Mucosa of stomach (tissue), 1 donor: ENCODE measurements at regions not wholly inside any gene's neighbourhood (a gene's known extent, or its start where the extent isn't known, plus 50 kb on each side); places are given as distances from the start of the nearest gene placed in this dataset.

ENCODE experiments used
- H3K27me3 ChIP-seq: one replicate; pipeline ENCODE4 v1.7.0; 2013; ENCODE audit warnings: mild to moderate bottlenecking, low read length; ENCODE audit not compliant: control insufficient read depth, insufficient read depth
- H3K36me3 ChIP-seq: one replicate; pipeline ENCODE4 v1.7.0; 2013; ENCODE audit warnings: low read length; ENCODE audit not compliant: control insufficient read depth, insufficient read depth
- H3K4me1 ChIP-seq: one replicate; pipeline ENCODE4 v1.7.0; 2013; ENCODE audit warnings: mild to moderate bottlenecking, low read length; ENCODE audit not compliant: control insufficient read depth, insufficient read depth
- H3K4me3 ChIP-seq: one replicate; pipeline ENCODE4 v1.7.0; 2013; ENCODE audit warnings: low read length
- H3K9ac ChIP-seq: one replicate; pipeline ENCODE4 v1.7.0; 2013; ENCODE audit warnings: mild to moderate bottlenecking, low read length, moderate library complexity
- H3K9me3 ChIP-seq: one replicate; pipeline ENCODE4 v1.7.0; 2013; ENCODE audit warnings: mild to moderate bottlenecking, low read length, moderate library complexity; ENCODE audit not compliant: control insufficient read depth
- donor health status: Pancreatic carcinoma.

- Histone ChIP-seq H3K27me3 (no peaks in the 10 kb centered on the region), H3K9me3 (no peaks in the 10 kb centered on the region), H3K4me3 (no peak overlapping the region), H3K9ac (no peak overlapping the region), H3K36me3 (no peaks in the 10 kb centered on the region), H3K4me1 (no peaks in the 10 kb centered on the region)
Measured at GRCh38 chr7:42689626-42690025, 222.2 kb downstream of the C7orf25 start.

GRCh38 chr7:42688056-42688371, 223.9 kb downstream of the C7orf25 start:
- H3K9ac ChIP-seq = no peak overlapping the region
- no peak overlapping the region for H3K4me3 ChIP-seq
- H3K36me3 ChIP-seq = no peaks in the 10 kb centered on the region
- no peaks in the 10 kb centered on the region for H3K9me3 ChIP-seq
- H3K27me3 ChIP-seq = no peaks in the 10 kb centered on the region
- H3K4me1 ChIP-seq = no peaks in the 10 kb centered on the region

- Histone ChIP-seq H3K9ac (no peak overlapping the region), H3K4me3 (no peak overlapping the region), H3K36me3 (no peaks in the 10 kb centered on the region), H3K4me1 (no peaks in the 10 kb centered on the region), H3K27me3 (no peaks in the 10 kb centered on the region), H3K9me3 (no peaks in the 10 kb centered on the region)
Measured at GRCh38 chr7:42687211-42688055, 224.4 kb downstream of the C7orf25 start.

- H3K9ac ChIP-seq = no peak overlapping the region
Measured at GRCh38 chr7:42686594-42687156, 225.2 kb downstream of the C7orf25 start.

GRCh38 chr7:42685911-42686310, 226.0 kb downstream of the C7orf25 start:
- H3K9ac ChIP-seq = no peak overlapping the region
- H3K36me3 ChIP-seq = no peaks in the 10 kb centered on the region
- H3K4me1 ChIP-seq = no peaks in the 10 kb centered on the region
- no peaks in the 10 kb centered on the region for H3K9me3 ChIP-seq
- no peaks in the 10 kb centered on the region for H3K27me3 ChIP-seq
- H3K4me3 ChIP-seq = no peak overlapping the region

More at GRCh38 chr7:42686594-42687156, 225.2 kb downstream of the C7orf25 start:
- no peaks in the 10 kb centered on the region for H3K4me1 ChIP-seq
- no peaks in the 10 kb centered on the region for H3K27me3 ChIP-seq
- H3K9me3 ChIP-seq = no peaks in the 10 kb centered on the region
- no peak overlapping the region for H3K4me3 ChIP-seq
- no peaks in the 10 kb centered on the region for H3K36me3 ChIP-seq

GRCh38 chr7:42677751-42678699, 233.8 kb downstream of the C7orf25 start:
- H3K4me1 ChIP-seq = no peaks in the 10 kb centered on the region
- no peaks in the 10 kb centered on the region for H3K36me3 ChIP-seq
- H3K4me3 ChIP-seq = no peak overlapping the region
- no peaks in the 10 kb centered on the region for H3K9me3 ChIP-seq
- H3K27me3 ChIP-seq = no peaks in the 10 kb centered on the region
- H3K9ac ChIP-seq = no peak overlapping the region

GRCh38 chr7:42674541-42674940, 237.3 kb downstream of the C7orf25 start:
- Histone ChIP-seq H3K4me1 (no peaks in the 10 kb centered on the region), H3K4me3 (no peak overlapping the region), H3K27me3 (no peaks in the 10 kb centered on the region), H3K9me3 (no peaks in the 10 kb centered on the region), H3K9ac (no peak overlapping the region), H3K36me3 (no peaks in the 10 kb centered on the region)

GRCh38 chr7:42673951-42674350, 237.9 kb downstream of the C7orf25 start:
- H3K36me3 ChIP-seq = no peaks in the 10 kb centered on the region
- H3K9ac ChIP-seq = no peak overlapping the region
- H3K9me3 ChIP-seq = no peaks in the 10 kb centered on the region
- H3K4me3 ChIP-seq = no peak overlapping the region
- no peaks in the 10 kb centered on the region for H3K4me1 ChIP-seq
- H3K27me3 ChIP-seq = no peaks in the 10 kb centered on the region

GRCh38 chr7:42672339-42672999, 239.4 kb downstream of the C7orf25 start:
- Histone ChIP-seq H3K4me3 (no peak overlapping the region), H3K27me3 (no peaks in the 10 kb centered on the region), H3K9me3 (no peaks in the 10 kb centered on the region), H3K9ac (no peak overlapping the region), H3K4me1 (no peaks in the 10 kb centered on the region), H3K36me3 (no peaks in the 10 kb centered on the region)

GRCh38 chr7:42671627-42672026, 240.2 kb downstream of the C7orf25 start:
- H3K27me3 ChIP-seq = no peaks in the 10 kb centered on the region
- H3K36me3 ChIP-seq = no peaks in the 10 kb centered on the region
- H3K4me1 ChIP-seq = no peaks in the 10 kb centered on the region
- no peak overlapping the region for H3K4me3 ChIP-seq
- H3K9ac ChIP-seq = no peak overlapping the region
- H3K9me3 ChIP-seq = no peaks in the 10 kb centered on the region

GRCh38 chr7:42666994-42667393, 244.9 kb downstream of the C7orf25 start:
- Histone ChIP-seq H3K4me3 (no peak overlapping the region), H3K36me3 (no peaks in the 10 kb centered on the region), H3K9ac (no peak overlapping the region), H3K4me1 (no peaks in the 10 kb centered on the region), H3K27me3 (no peaks in the 10 kb centered on the region), H3K9me3 (no peaks in the 10 kb centered on the region)
